ENCODE measurements at regions not wholly inside any gene's neighbourhood (a gene's known extent, or its start where the extent isn't known, plus 50 kb on each side); places are given as distances from the start of the nearest gene placed in this dataset.

GRCh38 chr15:29566914-29567313 is 255.4 kb downstream of the TJP1 start:
- ATAC-seq: no peak
- intact Hi-C loops (cut with DNase I): no loop called here
- DNase-seq (ENCODE audit: low spot score): no peak

- DNase-seq (ENCODE audit: low spot score) (no peak), ATAC-seq (no peak)
- intact Hi-C loops (cut with DNase I): no loop called here
Measured at GRCh38 chr15:29563112-29563511, 259.2 kb downstream of the TJP1 start.

GRCh38 chr15:29560896-29561295 is 261.4 kb downstream of the TJP1 start:
- intact Hi-C loops (cut with DNase I): no loop called here
- DNase-seq (ENCODE audit: low spot score) (no peak), ATAC-seq (no peak)

GRCh38 chr15:29558261-29558660 is 264.0 kb downstream of the TJP1 start:
- no peak for ATAC-seq
- intact Hi-C loops (cut with DNase I): no loop called here
- no peak for DNase-seq (ENCODE audit: low spot score)

GRCh38 chr15:29557171-29557570 is 265.1 kb downstream of the TJP1 start:
- no peak for ATAC-seq
- DNase-seq (ENCODE audit: low spot score): no peak
- intact Hi-C loops (cut with DNase I): no loop called here

- DNase-seq (ENCODE audit: low spot score): no peak
- ATAC-seq: peak; percentile 73
- intact Hi-C loops (cut with DNase I): no loop called here
Measured at GRCh38 chr15:29556380-29556779, 265.9 kb downstream of the TJP1 start.

GRCh38 chr15:29554531-29554930 is 267.7 kb downstream of the TJP1 start:
- DNase-seq (ENCODE audit: low spot score) (peak; percentile 66), ATAC-seq (no peak)
- intact Hi-C loops (cut with DNase I): no loop called here

- intact Hi-C loops (cut with DNase I): no loop called here
- ATAC-seq (no peak), DNase-seq (ENCODE audit: low spot score) (no peak)
Measured at GRCh38 chr15:29550834-29551465, 271.3 kb downstream of the TJP1 start.

GRCh38 chr15:29548006-29548405 is 274.3 kb downstream of the TJP1 start:
- DNase-seq (ENCODE audit: low spot score) (no peak), ATAC-seq (no peak)
- intact Hi-C loops (cut with DNase I): no loop called here

GRCh38 chr15:29544513-29545128 is 275.0 kb upstream of the NSMCE3 start:
- ATAC-seq: no peak
- intact Hi-C loops (cut with DNase I): no loop called here
- DNase-seq (ENCODE audit: low spot score): no peak

- intact Hi-C loops (cut with DNase I): no loop called here
- ATAC-seq (no peak), DNase-seq (ENCODE audit: low spot score) (no peak)
Measured at GRCh38 chr15:29542994-29543393, 273.4 kb upstream of the NSMCE3 start.

GRCh38 chr15:29541309-29541708 is 271.7 kb upstream of the NSMCE3 start:
- intact Hi-C loops (cut with DNase I): no loop called here
- DNase-seq (ENCODE audit: low spot score): no peak
- no peak for ATAC-seq

- ATAC-seq (no peak), DNase-seq (ENCODE audit: low spot score) (no peak)
- intact Hi-C loops (cut with DNase I): no loop called here
Measured at GRCh38 chr15:29540479-29540878, 270.9 kb upstream of the NSMCE3 start.

- ATAC-seq: no peak
- intact Hi-C loops (cut with DNase I): no loop called here
Measured at GRCh38 chr15:29539736-29540135, 270.1 kb upstream of the NSMCE3 start.

GRCh38 chr15:29538044-29538443 is 268.4 kb upstream of the NSMCE3 start:
- ATAC-seq (peak; percentile 26), DNase-seq (ENCODE audit: low spot score) (no peak)
- intact Hi-C loops (cut with DNase I): no loop called here

More at GRCh38 chr15:29539736-29540135, 270.1 kb upstream of the NSMCE3 start:
- DNase-seq (ENCODE audit: low spot score): no peak

GRCh38 chr15:29535952-29536351 is 266.3 kb upstream of the NSMCE3 start:
- intact Hi-C loops (cut with DNase I): no loop called here
- no peak for DNase-seq (ENCODE audit: low spot score)
- no peak for ATAC-seq

GRCh38 chr15:29534378-29534777 is 264.8 kb upstream of the NSMCE3 start:
- intact Hi-C loops (cut with DNase I): no loop called here
- DNase-seq (ENCODE audit: low spot score) (no peak), ATAC-seq (no peak)

GRCh38 chr15:29533647-29534046 is 264.0 kb upstream of the NSMCE3 start:
- intact Hi-C loops (cut with DNase I): no loop called here
- no peak for DNase-seq (ENCODE audit: low spot score)
- ATAC-seq: no peak

GRCh38 chr15:29532296-29532695 is 262.7 kb upstream of the NSMCE3 start:
- DNase-seq (ENCODE audit: low spot score) (no peak), ATAC-seq (no peak)
- intact Hi-C loops (cut with DNase I): no loop called here

GRCh38 chr15:29530966-29531365 is 261.3 kb upstream of the NSMCE3 start:
- DNase-seq (ENCODE audit: low spot score) (no peak), ATAC-seq (no peak)
- intact Hi-C loops (cut with DNase I): no loop called here

- DNase-seq (ENCODE audit: low spot score) (no peak), ATAC-seq (no peak)
- intact Hi-C loops (cut with DNase I): no loop called here
Measured at GRCh38 chr15:29529043-29529442, 259.4 kb upstream of the NSMCE3 start.

Measured in sciatic nerve (tissue), 2 donors.